Activated CD4-positive, alpha-beta T cell treated with anti-CD3 and anti-CD28 coated beads for 24 hours (primary cell): ENCODE measurements at regions not wholly inside any gene's neighbourhood (a gene's known extent, or its start where the extent isn't known, plus 50 kb on each side); places are given as distances from the start of the nearest gene placed in this dataset.

Experiments
- DNase-seq, 2 donors: peaks; one replicate each; pipeline ENCODE4 v3.0.0-alpha.2; 2020; ENCODE audit warnings: low read depth in 2 of 2

DNA sequence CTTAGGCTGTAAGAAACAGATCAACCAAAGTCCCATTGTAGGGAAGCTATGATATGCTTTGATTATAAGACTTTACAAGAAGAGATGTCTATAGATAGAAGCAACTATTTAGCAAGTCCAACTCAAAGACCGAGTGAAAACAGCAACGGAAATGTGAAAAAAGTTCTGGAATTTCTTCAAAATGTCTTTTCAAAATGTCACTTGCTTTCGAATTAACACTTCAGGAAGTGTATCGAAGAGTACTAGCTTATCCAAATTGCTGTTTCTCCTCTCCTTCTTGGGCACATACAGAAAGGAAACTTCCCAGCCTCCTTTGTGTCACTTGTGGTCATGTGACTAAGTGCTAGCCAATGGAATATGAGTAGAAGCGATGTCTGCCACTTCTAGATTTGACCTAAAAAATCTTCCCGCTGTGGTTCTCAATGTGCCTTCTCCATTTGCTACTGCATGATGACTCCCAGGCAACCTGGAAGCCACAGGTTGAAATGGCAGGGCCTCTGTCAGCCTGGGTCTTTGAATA, 89.9 kb downstream of the TSEN15 start:
- DNase-seq = no peak

DNA sequence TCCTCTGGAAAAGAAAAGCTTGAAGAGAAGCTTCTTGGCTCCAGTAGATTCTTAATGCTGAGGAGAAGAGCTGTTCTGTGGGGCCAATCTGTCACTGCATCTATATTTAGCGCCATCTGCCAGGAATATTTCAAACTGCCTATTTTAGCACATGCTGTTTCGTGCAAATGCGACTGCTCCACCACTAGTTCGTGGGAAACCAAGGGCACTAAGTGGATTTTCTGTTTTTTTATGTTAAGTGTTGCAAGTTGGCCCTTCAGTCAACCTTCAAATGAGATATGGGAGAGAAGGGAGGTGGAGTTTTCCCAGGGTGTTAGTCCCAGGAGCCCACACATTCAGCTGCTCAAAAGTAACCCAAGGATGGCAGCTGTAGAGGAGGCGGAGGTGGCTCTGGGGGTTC, 91.9 kb downstream of the TSEN15 start:
- DNase-seq = no peak

DNA sequence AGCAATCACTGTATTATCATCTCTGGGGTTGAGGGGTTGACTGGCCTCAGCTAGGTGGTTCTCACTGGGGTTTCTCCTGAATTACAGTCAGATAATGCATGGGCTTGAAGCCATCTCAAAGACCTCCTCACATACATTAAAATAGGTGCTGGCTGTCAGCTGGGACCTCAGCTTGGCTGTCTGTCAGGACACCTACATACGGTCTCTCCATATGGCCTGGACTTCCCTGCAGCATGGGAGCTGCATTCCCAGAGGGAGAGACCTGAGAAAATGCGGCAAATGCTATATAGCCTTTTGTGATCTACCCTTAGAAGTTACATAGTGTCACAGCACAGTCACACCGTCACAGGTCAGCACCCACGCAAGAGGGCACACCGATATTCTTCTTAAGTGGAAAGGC, 93.6 kb downstream of the TSEN15 start:
- no peak for DNase-seq

DNA sequence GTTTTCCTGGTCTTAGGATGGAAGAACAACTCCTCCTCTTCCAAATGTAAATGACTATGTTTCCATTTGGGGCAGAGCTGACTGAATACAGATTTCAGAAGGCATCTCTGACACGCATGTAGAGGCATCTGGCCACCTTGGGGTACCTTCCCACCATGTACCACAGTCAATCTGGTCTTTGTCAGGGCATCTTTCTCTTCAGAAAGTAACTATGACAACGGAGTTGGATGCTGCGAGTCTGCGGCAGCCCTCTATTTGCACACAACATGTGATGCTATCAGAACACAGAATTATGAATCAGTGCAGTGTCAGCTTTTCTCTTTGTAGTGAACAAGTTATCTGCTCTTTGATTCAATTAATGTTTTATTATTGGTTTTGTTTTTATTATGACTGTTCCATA, 94.7 kb downstream of the TSEN15 start:
- no peak for DNase-seq

DNA sequence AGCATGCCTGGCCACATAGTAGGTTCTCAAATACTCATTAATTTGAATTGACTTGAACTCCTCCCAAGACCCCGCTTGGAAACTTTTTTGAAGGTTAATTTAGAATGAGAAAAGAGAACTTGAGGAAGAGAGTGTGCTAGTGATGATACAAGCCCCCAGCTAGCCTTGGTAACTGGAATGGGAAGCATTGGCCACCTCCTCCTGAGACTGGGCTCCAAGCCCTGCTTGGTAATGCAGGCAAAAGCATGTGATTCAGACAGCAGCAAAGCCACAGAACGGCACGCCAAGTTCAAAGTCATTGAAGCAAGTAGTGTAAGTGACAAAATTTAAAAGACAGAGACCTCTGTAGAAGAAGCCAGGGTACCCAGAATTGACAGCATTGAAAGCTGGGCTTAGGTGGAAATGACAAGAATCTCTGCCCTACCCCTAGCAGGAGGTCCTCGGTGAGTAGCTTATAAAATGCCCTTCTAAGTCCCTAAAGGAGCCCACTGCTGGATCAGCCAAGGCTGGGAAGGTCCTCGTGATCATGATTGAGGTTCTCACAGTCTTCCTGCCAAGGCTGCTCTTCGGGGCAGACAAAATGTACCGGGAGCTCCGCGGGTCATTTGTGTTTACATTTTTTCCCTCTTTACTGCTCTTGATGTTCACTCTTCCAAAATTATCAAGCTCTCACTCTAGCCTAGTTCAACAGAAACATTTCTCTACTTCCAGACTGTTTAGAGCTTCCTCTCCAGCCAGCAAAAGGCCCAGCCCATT, 99.4 kb downstream of the TSEN15 start:
- no peak for DNase-seq

DNA sequence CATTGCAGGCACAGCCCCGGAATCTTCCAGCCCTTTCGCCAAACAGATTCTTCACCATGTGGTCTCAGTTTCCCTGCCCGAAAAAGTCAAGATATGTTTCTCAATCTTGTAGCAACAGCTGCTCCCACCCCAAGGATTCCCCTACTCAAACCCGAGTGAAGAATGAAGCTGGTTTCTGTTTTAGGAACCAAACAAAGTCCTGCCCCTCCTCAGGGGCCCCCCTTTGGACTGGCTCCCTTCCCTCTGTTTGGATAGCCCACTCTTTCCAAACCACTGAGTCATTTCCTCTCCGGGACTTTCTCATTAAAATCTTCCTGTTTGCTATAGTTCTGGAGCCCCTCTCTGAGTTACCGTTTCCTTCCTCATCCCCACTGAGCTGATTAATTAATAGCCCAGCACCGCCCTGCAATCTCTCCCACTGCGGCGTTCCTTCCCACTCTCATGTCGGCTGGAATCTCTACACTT, 100.9 kb downstream of the TSEN15 start:
- DNase-seq = no peak

- no peak for DNase-seq
These were observed 101.4 kb downstream of the TSEN15 start for GRCh38 chr1:184152974-184153373.

GRCh38 chr1:184153731-184154130, 102.2 kb downstream of the TSEN15 start:
- DNase-seq = no peak

DNA sequence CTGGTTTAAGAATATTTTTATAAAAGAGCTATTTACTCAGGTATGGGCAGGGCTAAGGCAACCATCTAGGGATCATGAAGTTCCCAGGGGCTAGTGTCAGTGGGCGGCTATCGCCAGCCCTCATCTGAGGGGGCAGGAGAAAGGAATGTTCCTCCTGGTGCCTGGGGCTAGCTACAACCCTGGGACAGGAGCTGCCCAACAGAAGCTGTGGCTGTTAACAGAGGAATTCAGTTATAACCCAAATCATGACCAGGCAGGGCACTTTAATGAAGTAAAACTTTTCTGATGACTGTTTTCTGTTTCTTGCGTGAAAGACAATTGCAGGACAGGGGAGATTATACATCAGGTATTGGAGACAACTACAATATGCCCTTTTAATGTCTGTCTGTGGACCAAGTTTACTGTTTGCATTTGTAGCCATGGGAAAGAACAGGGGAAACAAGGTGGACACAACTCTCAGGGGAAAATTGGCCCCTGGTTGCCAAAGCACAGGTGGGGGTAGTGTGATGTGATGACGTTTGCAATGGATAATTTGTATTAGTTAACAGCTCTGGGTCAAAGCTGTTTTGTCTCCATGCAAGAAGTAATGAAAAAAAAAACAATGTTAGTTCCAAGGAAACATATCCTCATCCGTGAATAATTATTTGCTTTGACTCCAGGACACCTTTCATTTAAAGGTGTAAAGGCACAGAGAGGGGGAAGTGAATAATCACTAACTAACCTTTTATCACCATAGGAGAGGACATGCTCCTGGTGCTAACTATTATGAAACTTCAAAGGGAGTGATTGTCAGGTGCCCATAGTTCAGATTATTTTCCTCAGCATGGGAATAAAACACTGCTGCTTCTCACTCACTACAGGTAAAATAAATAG, 105.2 kb downstream of the TSEN15 start:
- DNase-seq = no peak

DNA sequence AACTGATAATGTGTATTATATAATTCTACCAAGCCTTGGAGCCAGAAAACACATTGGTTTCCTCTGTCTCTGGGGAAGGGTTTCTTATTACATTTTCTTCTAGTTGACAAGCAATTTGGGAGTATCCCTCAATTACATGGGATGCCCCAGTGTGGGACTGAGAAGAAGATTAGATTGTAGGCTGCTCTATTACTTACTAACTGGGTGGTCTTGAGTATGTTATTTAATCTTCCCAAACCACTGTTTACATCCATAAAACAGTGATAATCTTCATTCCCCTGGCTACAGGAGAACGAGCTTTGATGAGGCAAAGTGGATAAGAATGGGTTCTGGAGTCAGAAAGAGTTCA, 105.8 kb downstream of the TSEN15 start:
- no peak for DNase-seq

- DNase-seq = no peak
These were observed 107.6 kb downstream of the TSEN15 start for GRCh38 chr1:184158896-184159681.

GRCh38 chr1:184160236-184160635, 108.7 kb downstream of the TSEN15 start:
- peak in 1 of 2 donors; percentile 18 for DNase-seq

DNA sequence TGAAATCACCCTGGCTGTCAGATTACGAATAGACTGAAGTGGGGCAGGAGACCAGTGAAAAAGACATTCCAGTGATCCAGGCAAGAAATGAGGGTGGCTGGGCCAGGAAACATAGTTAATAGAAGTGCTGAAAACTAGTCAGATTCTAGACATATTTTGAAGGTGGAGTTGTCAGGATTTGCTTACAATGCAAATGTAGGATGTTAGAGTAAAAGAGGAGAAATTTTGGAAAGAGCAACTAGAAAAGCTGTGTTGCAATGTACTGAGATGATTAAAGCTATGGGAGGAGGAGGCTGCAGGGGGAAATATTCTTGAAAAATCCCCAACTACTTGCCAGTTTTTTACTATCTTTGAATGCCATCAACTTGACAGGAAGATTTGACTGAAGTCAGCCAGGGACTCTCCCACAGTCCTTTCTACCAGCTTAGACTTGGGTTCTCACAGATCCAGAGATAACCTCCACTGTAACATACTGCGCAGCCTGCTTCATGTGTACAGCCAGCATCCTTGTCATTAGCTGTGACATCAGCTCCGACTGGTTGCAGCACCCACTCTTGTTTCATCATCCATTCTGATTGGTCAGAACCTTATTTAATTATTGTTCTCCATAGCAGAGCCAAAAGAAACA, 109.7 kb downstream of the TSEN15 start:
- DNase-seq = no peak

DNA sequence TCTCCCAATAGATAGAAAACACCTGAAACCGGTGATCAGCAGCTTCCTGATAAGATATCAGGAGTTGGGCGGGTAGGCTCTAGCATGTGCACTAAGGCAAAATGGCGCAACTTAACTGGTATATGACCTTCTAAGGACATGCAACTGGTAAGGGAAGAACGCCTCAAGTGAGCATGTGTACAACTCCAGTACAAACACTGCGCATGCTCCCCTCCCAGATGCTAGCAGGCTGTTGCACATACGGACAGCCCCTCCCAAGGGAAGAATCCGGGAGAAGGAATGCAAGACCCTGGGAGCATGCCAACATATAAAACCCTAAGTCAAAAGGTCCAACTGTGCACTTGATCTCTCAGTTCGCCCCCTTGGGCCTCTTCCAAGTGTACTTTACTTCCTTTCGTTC, 110.8 kb downstream of the TSEN15 start:
- DNase-seq = no peak

- DNase-seq = no peak
These were observed 112.3 kb downstream of the TSEN15 start for GRCh38 chr1:184163674-184164465.

GRCh38 chr1:184164536-184164935, 113.0 kb downstream of the TSEN15 start:
- DNase-seq = no peak

DNA sequence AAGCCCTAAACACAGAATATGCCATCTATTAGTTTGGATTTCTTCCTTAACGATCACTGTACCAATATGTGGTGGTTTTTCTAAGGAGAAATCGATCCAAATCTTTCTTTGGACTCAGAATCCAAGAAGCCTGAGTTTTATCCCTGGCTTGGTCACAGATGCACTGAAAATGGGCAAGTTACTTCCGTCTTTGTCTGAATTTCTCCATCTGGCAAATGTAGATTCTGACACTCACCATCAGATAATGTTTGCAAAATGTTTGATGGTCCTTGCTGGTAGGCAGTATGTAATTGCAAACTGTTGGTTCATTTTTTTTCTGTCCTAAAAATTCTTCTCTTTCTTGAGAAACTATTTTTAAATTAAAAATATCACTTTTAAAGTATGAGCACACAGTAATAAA, 115.0 kb downstream of the TSEN15 start:
- no peak for DNase-seq

DNA sequence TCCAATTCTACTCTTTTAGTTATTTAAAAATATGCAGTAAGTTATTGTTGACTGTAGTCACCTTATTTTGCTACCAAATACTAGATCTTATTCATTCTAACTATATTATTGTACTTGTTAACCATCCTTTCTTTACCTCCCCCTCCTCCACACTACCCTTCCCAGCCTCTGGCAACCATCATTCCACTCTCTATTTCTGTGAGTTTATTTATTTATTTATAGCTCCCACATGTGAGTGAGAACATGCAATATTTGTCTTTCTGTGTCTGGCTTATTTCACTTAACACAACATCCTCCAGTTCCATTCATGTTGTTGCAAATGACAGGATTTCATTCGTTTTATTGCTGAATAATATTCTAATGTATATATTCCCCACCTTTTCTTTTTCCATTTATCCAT, 115.8 kb downstream of the TSEN15 start:
- DNase-seq = no peak

- no peak for DNase-seq
These were observed 119.2 kb downstream of the TSEN15 start for GRCh38 chr1:184170719-184171118.

- DNase-seq = no peak
These were observed 124.5 kb downstream of the TSEN15 start for GRCh38 chr1:184176058-184176457.

- DNase-seq = no peak
These were observed 129.5 kb downstream of the TSEN15 start for GRCh38 chr1:184181044-184181443.
